ENCODE measurements at regions not wholly inside any gene's neighbourhood (a gene's known extent, or its start where the extent isn't known, plus 50 kb on each side); places are given as distances from the start of the nearest gene placed in this dataset.
A peak's percentile ranks its signal among the peaks of the same experiment; 100 is the strongest.

- H3K4me1 Mint-ChIP-seq, result peaks cover 5% of the 10 kb centered on the region
- Histone ChIP-seq H3K4me1 (ENCODE audit: control insufficient read depth in 2 of 2, insufficient read depth in 2 of 2, low read length in 2 of 2) (peaks cover 3% of the 10 kb centered on the region in 2 donors), H3K9me3 (ENCODE audit: control extremely low read depth in 1 of 3, control insufficient read depth in 2 of 3, insufficient read depth in 1 of 3, low read length in 2 of 3) (peaks cover 0 to 3% (median 0%) of the 10 kb centered on the region in 3 donors), H4K20me1 (ENCODE audit: control insufficient read depth, insufficient read depth, low read length, poor library complexity, severe bottlenecking) (no peaks in the 10 kb centered on the region), H3K4me2 (replicated peaks; ENCODE audit: low read depth, low read length, poor library complexity, severe bottlenecking) (no peak overlapping the region), H3K9ac (ENCODE audit: low read length) (no peak overlapping the region), H3K4me3 (ENCODE audit: control extremely low read depth in 1 of 5, extremely low read depth in 1 of 5, insufficient read depth in 1 of 5, low read depth in 2 of 5, low read length in 4 of 5) (no peak overlapping the region), H3K27me3 (replicated peaks in 1 of 4; ENCODE audit: control extremely low read depth in 1 of 4, control insufficient read depth in 3 of 4, insufficient read depth in 4 of 4, low read length in 3 of 4) (peaks cover 0 to 9% (median under 1%) of the 10 kb centered on the region in 4 experiments), H3K27ac (ENCODE audit: low read length in 2 of 2) (no peak overlapping the region), H2AFZ (ENCODE audit: insufficient read depth, low read depth, low read length, poor library complexity, severe bottlenecking) (no peak overlapping the region), H3K36me3 (replicated peaks in 1 of 2; ENCODE audit: control extremely low read depth in 1 of 2, control insufficient read depth in 1 of 2, extremely low read depth in 1 of 2, insufficient read depth in 2 of 2, low read length in 1 of 2) (no peaks in the 10 kb centered on the region), H3K79me2 (ENCODE audit: control insufficient read depth, insufficient read depth, low read length) (no peaks in the 10 kb centered on the region)
- H3K4me3 Mint-ChIP-seq, result no peak overlapping the region
- no CpG with 5 or more reads among the region's 1 CpG for WGBS (ENCODE audit: insufficient coverage)
- no peak for DNase-seq
- no peak overlapping the region for H3K27ac Mint-ChIP-seq
- CTCF ChIA-PET, result interaction anchor here (0.7 to 4.6 kb wide), 25 partner anchors 10 to 878 kb away, joined by 3 to 81 read pairs (median 4); partner anchors contain the start of gene DNAH7
- intact Hi-C loops (cut with micrococcal nuclease), result loop anchor here (5.0 kb wide), 1 partner anchor 792 kb away; no protein-coding TSS in a partner anchor
- TF ChIP-seq EZH2 (IDR thresholded peaks at IDR 0.05; ENCODE audit: borderline replicate concordance, insufficient read depth, low read depth, low read length, poor library complexity, severe bottlenecking), result no peak
- TF ChIP-seq CTCF (IDR thresholded peaks at IDR 0.05), result no peak
- POLR2A ChIA-PET, result interaction anchor here (0.6 kb wide), 1 partner anchor 71 kb away, joined by 3 read pairs; no protein-coding TSS in a partner anchor
- H3K27me3 Mint-ChIP-seq, result peaks cover 29% of the 10 kb centered on the region
- no peak for ATAC-seq (ENCODE audit: low read depth)
- no peaks in the 10 kb centered on the region for H3K9me3 Mint-ChIP-seq (ENCODE audit: insufficient read depth)
Observed at GRCh38 chr2:196454492-196454891, 185.0 kb upstream of the CCDC150 start.

- Histone ChIP-seq H4K20me1 (ENCODE audit: control insufficient read depth, insufficient read depth, low read length, poor library complexity, severe bottlenecking) (no peaks in the 10 kb centered on the region), H3K9me3 (ENCODE audit: control extremely low read depth in 1 of 3, control insufficient read depth in 2 of 3, insufficient read depth in 1 of 3, low read length in 2 of 3) (peaks cover 0 to 4% (median 2%) of the 10 kb centered on the region in 3 donors), H3K4me1 (ENCODE audit: control insufficient read depth in 2 of 2, insufficient read depth in 2 of 2, low read length in 2 of 2) (peaks cover 6 to 11% of the 10 kb centered on the region in 2 donors), H3K36me3 (replicated peaks in 1 of 2; ENCODE audit: control extremely low read depth in 1 of 2, control insufficient read depth in 1 of 2, extremely low read depth in 1 of 2, insufficient read depth in 2 of 2, low read length in 1 of 2) (no peaks in the 10 kb centered on the region), H3K4me3 (ENCODE audit: control extremely low read depth in 1 of 5, extremely low read depth in 1 of 5, insufficient read depth in 1 of 5, low read depth in 2 of 5, low read length in 4 of 5) (no peak overlapping the region), H3K4me2 (replicated peaks; ENCODE audit: low read depth, low read length, poor library complexity, severe bottlenecking) (peak overlapping the region; percentile 30), H3K79me2 (ENCODE audit: control insufficient read depth, insufficient read depth, low read length) (no peaks in the 10 kb centered on the region), H3K27ac (ENCODE audit: low read length in 2 of 2) (no peak overlapping the region), H3K9ac (ENCODE audit: low read length) (no peak overlapping the region), H2AFZ (ENCODE audit: insufficient read depth, low read depth, low read length, poor library complexity, severe bottlenecking) (no peak overlapping the region), H3K27me3 (replicated peaks in 1 of 4; ENCODE audit: control extremely low read depth in 1 of 4, control insufficient read depth in 3 of 4, insufficient read depth in 4 of 4, low read length in 3 of 4) (peaks cover 0 to 7% (median 4%) of the 10 kb centered on the region in 4 experiments)
- intact Hi-C loops (cut with micrococcal nuclease), result no loop called here
- H3K4me3 Mint-ChIP-seq, result no peak overlapping the region
- H3K9me3 Mint-ChIP-seq (ENCODE audit: insufficient read depth), result peaks cover 5% of the 10 kb centered on the region
- no peak for ATAC-seq (ENCODE audit: low read depth)
- WGBS (ENCODE audit: insufficient coverage), result 0% methylated on average over 5 of the region's 7 CpGs
- DNase-seq, result peak; percentile 6
- ChIA-PET CTCF (interaction anchor here (1.0 kb wide), 1 partner anchor 393 kb away, joined by 4 read pairs; no protein-coding TSS in a partner anchor), POLR2A (no interaction called here)
- H3K27me3 Mint-ChIP-seq, result peaks cover 50% of the 10 kb centered on the region
- TF ChIP-seq EZH2 (IDR thresholded peaks at IDR 0.05; ENCODE audit: borderline replicate concordance, insufficient read depth, low read depth, low read length, poor library complexity, severe bottlenecking), result no peak
- no peak for TF ChIP-seq CTCF (IDR thresholded peaks at IDR 0.05)
- H3K4me1 Mint-ChIP-seq, result peaks cover 16% of the 10 kb centered on the region
- H3K27ac Mint-ChIP-seq, result no peak overlapping the region
Observed at GRCh38 chr2:196459539-196459938, 180.0 kb upstream of the CCDC150 start.
